ENCODE measurements at regions not wholly inside any gene's neighbourhood (a gene's known extent, or its start where the extent isn't known, plus 50 kb on each side); places are given as distances from the start of the nearest gene placed in this dataset.

GRCh38 chr4:128665514-128665913, 144.0 kb upstream of the JADE1 start:
- H3K4me3 ChIP-seq (ENCODE audit: low read depth, low read length) = no peak overlapping the region
- DNase-seq (ENCODE audit: low read depth) = no peak
- TF ChIP-seq, protein P1, sequence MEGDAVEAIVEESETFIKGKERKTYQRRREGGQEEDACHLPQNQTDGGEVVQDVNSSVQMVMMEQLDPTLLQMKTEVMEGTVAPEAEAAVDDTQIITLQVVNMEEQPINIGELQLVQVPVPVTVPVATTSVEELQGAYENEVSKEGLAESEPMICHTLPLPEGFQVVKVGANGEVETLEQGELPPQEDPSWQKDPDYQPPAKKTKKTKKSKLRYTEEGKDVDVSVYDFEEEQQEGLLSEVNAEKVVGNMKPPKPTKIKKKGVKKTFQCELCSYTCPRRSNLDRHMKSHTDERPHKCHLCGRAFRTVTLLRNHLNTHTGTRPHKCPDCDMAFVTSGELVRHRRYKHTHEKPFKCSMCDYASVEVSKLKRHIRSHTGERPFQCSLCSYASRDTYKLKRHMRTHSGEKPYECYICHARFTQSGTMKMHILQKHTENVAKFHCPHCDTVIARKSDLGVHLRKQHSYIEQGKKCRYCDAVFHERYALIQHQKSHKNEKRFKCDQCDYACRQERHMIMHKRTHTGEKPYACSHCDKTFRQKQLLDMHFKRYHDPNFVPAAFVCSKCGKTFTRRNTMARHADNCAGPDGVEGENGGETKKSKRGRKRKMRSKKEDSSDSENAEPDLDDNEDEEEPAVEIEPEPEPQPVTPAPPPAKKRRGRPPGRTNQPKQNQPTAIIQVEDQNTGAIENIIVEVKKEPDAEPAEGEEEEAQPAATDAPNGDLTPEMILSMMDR (IDR thresholded peaks at IDR 0.05; ENCODE audit: insufficient read depth, low read depth, low read length) = no peak

DNA sequence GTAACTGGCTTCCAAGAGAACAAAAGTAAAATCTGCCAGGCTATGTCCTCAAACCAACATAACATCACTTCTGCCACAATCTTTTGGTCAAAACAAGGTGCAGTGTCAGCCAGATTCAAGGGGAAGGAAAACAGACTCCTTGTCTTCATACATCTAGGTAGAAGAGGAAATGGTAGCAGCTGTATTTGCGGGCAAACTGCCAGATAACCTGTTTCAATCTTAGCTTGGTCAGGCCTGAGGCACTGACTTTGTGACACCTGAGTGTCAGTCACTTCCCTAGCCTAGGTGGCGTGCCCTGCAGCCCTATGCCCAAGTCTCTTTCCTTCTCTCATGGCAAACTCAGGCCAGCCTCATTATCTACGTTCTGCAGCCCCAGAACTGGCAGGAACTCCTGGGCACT, 146.2 kb upstream of the JADE1 start:
- no peak for DNase-seq (ENCODE audit: low read depth)
- TF ChIP-seq, protein P1 (IDR thresholded peaks at IDR 0.05; ENCODE audit: insufficient read depth, low read depth, low read length) = no peak
- H3K4me3 ChIP-seq (ENCODE audit: low read depth, low read length) = no peak overlapping the region

GRCh38 chr4:128661479-128661878, 148.0 kb upstream of the JADE1 start:
- H3K4me3 ChIP-seq (ENCODE audit: low read depth, low read length) = no peak overlapping the region
- TF ChIP-seq, protein P1 (IDR thresholded peaks at IDR 0.05; ENCODE audit: insufficient read depth, low read depth, low read length) = no peak
- no peak for DNase-seq (ENCODE audit: low read depth)

GRCh38 chr4:128660361-128661215, 148.9 kb upstream of the JADE1 start:
- TF ChIP-seq, protein P1 (IDR thresholded peaks at IDR 0.05; ENCODE audit: insufficient read depth, low read depth, low read length) = no peak
- no peak overlapping the region for H3K4me3 ChIP-seq (ENCODE audit: low read depth, low read length)
- peak; percentile 97 for DNase-seq (ENCODE audit: low read depth)

- TF ChIP-seq, protein P1 (IDR thresholded peaks at IDR 0.05; ENCODE audit: insufficient read depth, low read depth, low read length) = no peak
- no peak overlapping the region for H3K4me3 ChIP-seq (ENCODE audit: low read depth, low read length)
- peak; percentile 40 for DNase-seq (ENCODE audit: low read depth)
These were observed 151.3 kb upstream of the JADE1 start for GRCh38 chr4:128658214-128658631.

DNA sequence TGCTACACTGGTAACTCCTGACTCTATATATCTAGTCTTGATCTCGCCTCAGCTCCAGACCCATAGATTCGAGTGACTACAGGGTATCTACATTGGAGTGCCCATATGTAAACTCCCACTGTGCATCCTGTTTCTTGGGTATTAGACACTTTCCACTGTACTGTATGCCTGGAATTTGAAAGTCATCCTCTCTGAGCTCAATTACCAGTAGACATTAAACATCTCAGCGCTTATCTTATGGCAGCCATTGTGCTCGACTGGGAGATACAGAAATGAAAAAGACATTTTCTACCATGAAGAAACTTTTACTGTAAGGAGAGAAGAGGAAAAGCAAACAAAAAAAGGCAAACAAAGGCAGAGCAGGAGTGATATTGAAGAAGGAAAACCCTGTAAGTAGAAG, 151.9 kb upstream of the JADE1 start:
- TF ChIP-seq, protein P1 (IDR thresholded peaks at IDR 0.05; ENCODE audit: insufficient read depth, low read depth, low read length) = no peak
- DNase-seq (ENCODE audit: low read depth) = no peak
- H3K4me3 ChIP-seq (ENCODE audit: low read depth, low read length) = no peak overlapping the region
